SK-N-SH (cell line): ENCODE measurements at regions not wholly inside any gene's neighbourhood (a gene's known extent, or its start where the extent isn't known, plus 50 kb on each side); places are given as distances from the start of the nearest gene placed in this dataset.

Experiments
- CTCF ChIA-PET: fragments of 300-600, 350-600 bp; formaldehyde crosslinking; extraction: SDS; loops from one replicate; lab custom pipeline; 2021; lab: Yijun Ruan, JAX
- POLR2A ChIA-PET: fragments of 350-600 bp; sonication (Branson Sonifier 250); formaldehyde crosslinking; extraction: SDS; loops from one replicate; lab custom pipeline; 2020; ENCODE audit warnings: antibody characterized with exemption, inconsistent platforms; lab: Yijun Ruan, JAX
- DNase-seq: peaks from one replicate; pipeline ENCODE4 v3.0.0; 2012
- H2AFZ ChIP-seq: fragments of 200-600 bp; sonication (generic); 2 replicates; pipeline ENCODE4 v1.8.1; 2016; ENCODE audit warnings: antibody characterized with exemption, mild to moderate bottlenecking, low read depth
- H3F3A ChIP-seq: fragments of 200-600 bp; sonication (generic); replicated peaks from 2 replicates; pipeline ENCODE3; 2016; ENCODE audit warnings: antibody characterized with exemption, mild to moderate bottlenecking; ENCODE audit not compliant: insufficient read depth
- H3K27ac ChIP-seq, 2 experiments: fragments of 200-500 bp in 1 of 2; fragments of 200-600 bp in 1 of 2; sonication (Bioruptor generic) in 1 of 2; sonication (generic), shearing (Covaris generic) in 1 of 2; 2 replicates each; pipeline versions ENCODE4 v1.5.1 to v1.6.1; 2014 to 2016; ENCODE audit warnings: low read depth in 2 of 2, inconsistent platforms in 1 of 2, low read length in 1 of 2, mild to moderate bottlenecking in 1 of 2, mixed read lengths in 1 of 2
- H3K27me3 ChIP-seq: fragments of 200-600 bp; sonication (generic), shearing (Covaris generic); 2 replicates; pipeline ENCODE4 v1.6.1; 2016; ENCODE audit warnings: mixed run types; ENCODE audit not compliant: insufficient read depth
- H3K36me3 ChIP-seq, 2 experiments: fragments of 200-500 bp in 1 of 2; fragments of 200-600 bp in 1 of 2; sonication (Bioruptor generic) in 1 of 2; sonication (generic) in 1 of 2; replicated peaks in 1 of 2; 2 replicates each; pipeline versions ENCODE3 to v1.5.1; 2014 to 2016; ENCODE audit warnings: low read length in 1 of 2, mild to moderate bottlenecking in 1 of 2; ENCODE audit not compliant: insufficient read depth in 2 of 2, control insufficient read depth in 1 of 2
- H3K4me1 ChIP-seq, 2 experiments: fragments of 200-500 bp in 1 of 2; fragments of 200-600 bp in 1 of 2; sonication (Bioruptor generic) in 1 of 2; sonication (generic), shearing (Covaris generic) in 1 of 2; 2 replicates each; pipeline versions ENCODE4 v1.5.1 to v1.6.1; 2014 to 2016; ENCODE audit warnings: low read depth in 1 of 2, low read length in 1 of 2, mixed run types in 1 of 2; ENCODE audit not compliant: insufficient read depth in 2 of 2, control insufficient read depth in 1 of 2
- H3K4me2 ChIP-seq: fragments of 200-600 bp; sonication (generic), shearing (Covaris generic); 2 replicates; pipeline ENCODE4 v1.6.1; 2017; ENCODE audit warnings: mixed run types
- H3K4me3 ChIP-seq, 2 experiments: fragments of 200-500 bp in 1 of 2; fragments of 200-600 bp in 1 of 2; sonication (Bioruptor generic) in 1 of 2; sonication (generic), shearing (Covaris generic) in 1 of 2; 2 replicates each; pipeline versions ENCODE4 v1.5.1 to v1.8.1; 2014 to 2016; ENCODE audit warnings: low read depth in 2 of 2, inconsistent platforms in 1 of 2, low read length in 1 of 2, mild to moderate bottlenecking in 1 of 2, mixed read lengths in 1 of 2, moderate library complexity in 1 of 2
- H3K79me2 ChIP-seq: fragments of 200-600 bp; sonication (generic); 2 replicates; pipeline ENCODE4 v1.8.1; 2017; ENCODE audit warnings: mild to moderate bottlenecking; ENCODE audit not compliant: insufficient read depth
- H3K9ac ChIP-seq: fragments of 200-600 bp; sonication (generic); 2 replicates; pipeline ENCODE4 v1.6.1; 2017; ENCODE audit warnings: mixed run types
- H3K9me2 ChIP-seq: fragments of 200-600 bp; sonication (generic); 2 replicates; pipeline ENCODE4 v1.6.1; 2017; ENCODE audit warnings: mixed run types
- H3K9me3 ChIP-seq: fragments of 200-600 bp; sonication (generic); 2 replicates; pipeline ENCODE4 v1.6.1; 2017; ENCODE audit warnings: mixed run types, mild to moderate bottlenecking, moderate library complexity
- H4K20me1 ChIP-seq: fragments of 200-600 bp; sonication (generic); 2 replicates; pipeline ENCODE4 v1.6.1; 2017; ENCODE audit warnings: mild to moderate bottlenecking, mixed run types; ENCODE audit not compliant: insufficient read depth
- CHD2 ChIP-seq: fragments of 150-350 bp; IDR thresholded peaks from 2 replicates; pipeline ENCODE4 v1.6.1; 2018; ENCODE audit warnings: low read length; ENCODE audit not compliant: partially characterized antibody
- ELF1 ChIP-seq: IDR thresholded peaks from 2 replicates; pipeline ENCODE4 v1.4.0; 2012
- EP300 ChIP-seq, 2 experiments: IDR thresholded peaks; 2 replicates each; pipeline versions ENCODE4 v1.4.0 to v1.6.1; 2012; ENCODE audit warnings: borderline replicate concordance in 1 of 2, low read depth in 1 of 2, low read length in 1 of 2
- EZH2phosphoT487 ChIP-seq: fragments of 200-600 bp; sonication (generic); IDR thresholded peaks from 2 replicates; pipeline ENCODE4 v1.6.1; 2017; ENCODE audit warnings: low read depth, mixed run types, mild to moderate bottlenecking, antibody characterized with exemption, moderate library complexity, borderline replicate concordance
- FOSL2 ChIP-seq: IDR thresholded peaks from 2 replicates; pipeline ENCODE4 v1.4.0; 2012; ENCODE audit warnings: low read depth, mild to moderate bottlenecking, moderate library complexity, borderline replicate concordance
- FOXJ3 ChIP-seq: sonication (generic); formaldehyde crosslinking; IDR thresholded peaks from 2 replicates; pipeline ENCODE4 v1.5.1; 2020; ENCODE audit warnings: mild to moderate bottlenecking, missing genetic modification reagents
- GATA2 ChIP-seq: sonication (generic); formaldehyde crosslinking; IDR thresholded peaks from 2 replicates; pipeline ENCODE4 v1.5.0; 2020; ENCODE audit warnings: mild to moderate bottlenecking, missing genetic modification reagents
- JUND ChIP-seq: IDR thresholded peaks from 2 replicates; pipeline ENCODE4 v1.4.0; 2012
- MEF2A ChIP-seq: IDR thresholded peaks from 2 replicates; pipeline ENCODE4 v1.4.0; 2012; ENCODE audit warnings: low read depth, borderline replicate concordance
- NFIC ChIP-seq: IDR thresholded peaks from 2 replicates; pipeline ENCODE4 v1.4.0; 2012; ENCODE audit warnings: borderline replicate concordance
- RCOR1 ChIP-seq: fragments of 150-350 bp; IDR thresholded peaks from 2 replicates; pipeline ENCODE4 v1.6.1; 2017; ENCODE audit warnings: antibody characterized with exemption, low read length
- TAF1 ChIP-seq: IDR thresholded peaks from 2 replicates; pipeline ENCODE4 v1.6.1; 2012; ENCODE audit warnings: low read depth, mild to moderate bottlenecking, low read length, moderate library complexity, borderline replicate concordance
- TF ChIP-seq, protein P1 (sequence below): fragments of 150-350 bp; IDR thresholded peaks from 2 replicates; pipeline ENCODE4 v1.6.1; 2016; ENCODE audit warnings: mild to moderate bottlenecking, low read depth, low read length
- TF ChIP-seq, protein P2 (sequence below): IDR thresholded peaks from 2 replicates; pipeline ENCODE4; 2012
- TF ChIP-seq, protein P3 (sequence below): fragments of 150-350 bp; IDR thresholded peaks from 2 replicates; pipeline ENCODE4 v1.6.1; 2017; ENCODE audit warnings: antibody characterized with exemption, low read length, low read depth, borderline replicate concordance
- TF ChIP-seq, protein P4 (sequence below): fragments of 200-600 bp; sonication (generic); IDR thresholded peaks from 2 replicates; pipeline ENCODE4 v1.6.1; 2017; ENCODE audit warnings: antibody characterized with exemption, mild to moderate bottlenecking, moderate library complexity

DNA sequence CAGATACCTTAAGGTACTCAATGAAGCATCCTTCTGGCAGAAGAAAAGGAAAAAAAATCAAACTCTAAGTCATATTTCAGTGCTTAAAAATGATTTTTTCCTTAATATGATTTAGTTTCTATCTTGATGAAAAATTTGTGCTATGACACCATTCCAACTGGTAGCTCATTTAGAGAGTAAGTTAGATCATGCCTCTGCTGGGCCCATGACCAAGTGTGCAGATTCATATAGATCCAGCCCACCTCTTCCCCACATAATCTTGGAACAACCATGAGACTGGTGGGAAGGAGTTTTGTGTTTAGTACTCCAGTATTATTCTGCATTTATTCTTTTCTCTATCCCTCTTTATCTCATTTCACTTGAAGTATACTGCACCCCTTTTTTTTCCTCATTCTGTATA lies 908.3 kb downstream of the KCNMA1 start:
- H3K4me2 ChIP-seq = no peak overlapping the region
- no peaks in the 10 kb centered on the region for H3K9me3 ChIP-seq
- H3K27me3 ChIP-seq = no peaks in the 10 kb centered on the region
- TF ChIP-seq ELF1 (no peak), GATA2 (CRISPR knock-in tag) (no peak), EZH2phosphoT487 (no peak), MEF2A (no peak), FOSL2 (no peak), JUND (no peak), FOXJ3 (CRISPR knock-in tag) (no peak), RCOR1 (no peak), EP300 (IDR thresholded peaks at IDR 0.05; ENCODE audit: borderline replicate concordance in 1 of 2, low read depth in 1 of 2, low read length in 1 of 2) (no peak), CHD2 (no peak), TAF1 (no peak), NFIC (no peak)
- TF ChIP-seq, protein P1, sequence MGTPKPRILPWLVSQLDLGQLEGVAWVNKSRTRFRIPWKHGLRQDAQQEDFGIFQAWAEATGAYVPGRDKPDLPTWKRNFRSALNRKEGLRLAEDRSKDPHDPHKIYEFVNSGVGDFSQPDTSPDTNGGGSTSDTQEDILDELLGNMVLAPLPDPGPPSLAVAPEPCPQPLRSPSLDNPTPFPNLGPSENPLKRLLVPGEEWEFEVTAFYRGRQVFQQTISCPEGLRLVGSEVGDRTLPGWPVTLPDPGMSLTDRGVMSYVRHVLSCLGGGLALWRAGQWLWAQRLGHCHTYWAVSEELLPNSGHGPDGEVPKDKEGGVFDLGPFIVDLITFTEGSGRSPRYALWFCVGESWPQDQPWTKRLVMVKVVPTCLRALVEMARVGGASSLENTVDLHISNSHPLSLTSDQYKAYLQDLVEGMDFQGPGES = no peak
- TF ChIP-seq, protein P2, sequence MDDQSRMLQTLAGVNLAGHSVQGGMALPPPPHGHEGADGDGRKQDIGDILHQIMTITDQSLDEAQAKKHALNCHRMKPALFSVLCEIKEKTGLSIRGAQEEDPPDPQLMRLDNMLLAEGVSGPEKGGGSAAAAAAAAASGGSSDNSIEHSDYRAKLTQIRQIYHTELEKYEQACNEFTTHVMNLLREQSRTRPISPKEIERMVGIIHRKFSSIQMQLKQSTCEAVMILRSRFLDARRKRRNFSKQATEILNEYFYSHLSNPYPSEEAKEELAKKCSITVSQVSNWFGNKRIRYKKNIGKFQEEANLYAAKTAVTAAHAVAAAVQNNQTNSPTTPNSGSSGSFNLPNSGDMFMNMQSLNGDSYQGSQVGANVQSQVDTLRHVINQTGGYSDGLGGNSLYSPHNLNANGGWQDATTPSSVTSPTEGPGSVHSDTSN = no peak
- TF ChIP-seq, protein P3, sequence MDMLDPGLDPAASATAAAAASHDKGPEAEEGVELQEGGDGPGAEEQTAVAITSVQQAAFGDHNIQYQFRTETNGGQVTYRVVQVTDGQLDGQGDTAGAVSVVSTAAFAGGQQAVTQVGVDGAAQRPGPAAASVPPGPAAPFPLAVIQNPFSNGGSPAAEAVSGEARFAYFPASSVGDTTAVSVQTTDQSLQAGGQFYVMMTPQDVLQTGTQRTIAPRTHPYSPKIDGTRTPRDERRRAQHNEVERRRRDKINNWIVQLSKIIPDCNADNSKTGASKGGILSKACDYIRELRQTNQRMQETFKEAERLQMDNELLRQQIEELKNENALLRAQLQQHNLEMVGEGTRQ = no peak
- TF ChIP-seq, protein P4, sequence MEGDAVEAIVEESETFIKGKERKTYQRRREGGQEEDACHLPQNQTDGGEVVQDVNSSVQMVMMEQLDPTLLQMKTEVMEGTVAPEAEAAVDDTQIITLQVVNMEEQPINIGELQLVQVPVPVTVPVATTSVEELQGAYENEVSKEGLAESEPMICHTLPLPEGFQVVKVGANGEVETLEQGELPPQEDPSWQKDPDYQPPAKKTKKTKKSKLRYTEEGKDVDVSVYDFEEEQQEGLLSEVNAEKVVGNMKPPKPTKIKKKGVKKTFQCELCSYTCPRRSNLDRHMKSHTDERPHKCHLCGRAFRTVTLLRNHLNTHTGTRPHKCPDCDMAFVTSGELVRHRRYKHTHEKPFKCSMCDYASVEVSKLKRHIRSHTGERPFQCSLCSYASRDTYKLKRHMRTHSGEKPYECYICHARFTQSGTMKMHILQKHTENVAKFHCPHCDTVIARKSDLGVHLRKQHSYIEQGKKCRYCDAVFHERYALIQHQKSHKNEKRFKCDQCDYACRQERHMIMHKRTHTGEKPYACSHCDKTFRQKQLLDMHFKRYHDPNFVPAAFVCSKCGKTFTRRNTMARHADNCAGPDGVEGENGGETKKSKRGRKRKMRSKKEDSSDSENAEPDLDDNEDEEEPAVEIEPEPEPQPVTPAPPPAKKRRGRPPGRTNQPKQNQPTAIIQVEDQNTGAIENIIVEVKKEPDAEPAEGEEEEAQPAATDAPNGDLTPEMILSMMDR = no peak
- no peaks in the 10 kb centered on the region for H4K20me1 ChIP-seq
- no peak for DNase-seq
- no peaks in the 10 kb centered on the region for H3K9me2 ChIP-seq
- CTCF ChIA-PET = interaction anchor here (0.7 to 0.9 kb wide), 2 partner anchors 13 to 42 kb away, joined by 3 read pairs; no protein-coding TSS in a partner anchor
- peak overlapping the region in 1 of 2 experiments; percentile 82; a peak in 1 of 4 replicates for H3K27ac ChIP-seq
- POLR2A ChIA-PET = no interaction called here
- no peaks in the 10 kb centered on the region for H3K36me3 ChIP-seq
- no peak overlapping the region for H3K4me3 ChIP-seq
- H3K9ac ChIP-seq = no peak overlapping the region
- no peaks in the 10 kb centered on the region for H3F3A ChIP-seq
- no peaks in the 10 kb centered on the region for H3K79me2 ChIP-seq
- no peaks in the 10 kb centered on the region; a peak in 1 of 4 replicates for H3K4me1 ChIP-seq
- no peak overlapping the region for H2AFZ ChIP-seq
